Lower leg skin (tissue), 4 donors: ENCODE measurements at regions not wholly inside any gene's neighbourhood (a gene's known extent, or its start where the extent isn't known, plus 50 kb on each side); places are given as distances from the start of the nearest gene placed in this dataset.
"Not testable (repeated sequence)": the region's sequence is repeated elsewhere in the genome, so short reads cannot be mapped to it uniquely, and the experiment has no call there.

Experiments
- DNase-seq, 2 donors: peaks; one replicate each; pipeline ENCODE4 v3.0.0-alpha.2; 2019; ENCODE audit warnings: low spot score in 2 of 2
- H3K4me3 ChIP-seq: fragments of 200-600 bp; sonication (generic); 2 replicates; pipeline ENCODE4 v1.5.1; 2017; ENCODE audit warnings: mild to moderate bottlenecking, low read depth; ENCODE audit not compliant: poor library complexity, severe bottlenecking
- POLR2A ChIP-seq, 2 donors: fragments of 450-650 bp; IDR thresholded peaks; one replicate each; pipeline ENCODE4 v1.6.1; 2016 to 2017; ENCODE audit warnings: antibody characterized with exemption in 2 of 2, mild to moderate bottlenecking in 1 of 2, moderate library complexity in 1 of 2
- WGBS, 2 donors: methylation state at CpG; one replicate each; pipeline ENCODE4 v1.1.5; 2018; 5-methylcytosine and 5-hydroxymethylcytosine counted together
- intact Hi-C: fragments of 100-400 bp; cut with DNase I; formaldehyde crosslinking; loops from one replicate; pipeline ENCODE4 v1.15.0; 2023; ENCODE audit warnings: low total_unique reads
- TF ChIP-seq, protein P1 (sequence below), 3 donors: fragments of 450-650 bp; IDR thresholded peaks; one replicate each; pipeline ENCODE4 v1.5.1; 2016; ENCODE audit warnings: antibody characterized with exemption in 3 of 3, mild to moderate bottlenecking in 3 of 3, moderate library complexity in 2 of 3

DNA sequence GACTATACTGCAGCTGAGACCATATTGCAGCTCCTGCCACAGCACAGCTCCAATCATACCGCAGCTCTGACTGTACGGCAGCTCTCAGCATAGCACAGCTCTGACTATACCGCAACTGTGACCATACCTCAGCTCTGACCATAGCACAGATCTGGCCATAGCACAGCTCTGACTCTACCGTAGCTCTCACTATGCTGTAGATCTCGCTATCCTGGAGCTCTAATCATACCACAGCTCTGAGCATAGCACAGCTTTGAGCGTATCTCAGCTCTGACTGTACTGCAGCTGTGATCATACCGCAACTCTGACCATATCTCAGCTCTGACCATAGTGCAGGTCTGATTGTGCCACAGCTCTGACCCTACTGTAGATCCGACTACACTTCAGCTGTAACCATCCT lies 139.2 kb downstream of the ASMT start:
- WGBS, 2 donors: 91 to 95% methylated on average over 8 of the region's 8 CpGs
- intact Hi-C loops: no loop called here
- H3K4me3 ChIP-seq: no peak overlapping the region
- no peak for DNase-seq
- TF ChIP-seq, protein P1, sequence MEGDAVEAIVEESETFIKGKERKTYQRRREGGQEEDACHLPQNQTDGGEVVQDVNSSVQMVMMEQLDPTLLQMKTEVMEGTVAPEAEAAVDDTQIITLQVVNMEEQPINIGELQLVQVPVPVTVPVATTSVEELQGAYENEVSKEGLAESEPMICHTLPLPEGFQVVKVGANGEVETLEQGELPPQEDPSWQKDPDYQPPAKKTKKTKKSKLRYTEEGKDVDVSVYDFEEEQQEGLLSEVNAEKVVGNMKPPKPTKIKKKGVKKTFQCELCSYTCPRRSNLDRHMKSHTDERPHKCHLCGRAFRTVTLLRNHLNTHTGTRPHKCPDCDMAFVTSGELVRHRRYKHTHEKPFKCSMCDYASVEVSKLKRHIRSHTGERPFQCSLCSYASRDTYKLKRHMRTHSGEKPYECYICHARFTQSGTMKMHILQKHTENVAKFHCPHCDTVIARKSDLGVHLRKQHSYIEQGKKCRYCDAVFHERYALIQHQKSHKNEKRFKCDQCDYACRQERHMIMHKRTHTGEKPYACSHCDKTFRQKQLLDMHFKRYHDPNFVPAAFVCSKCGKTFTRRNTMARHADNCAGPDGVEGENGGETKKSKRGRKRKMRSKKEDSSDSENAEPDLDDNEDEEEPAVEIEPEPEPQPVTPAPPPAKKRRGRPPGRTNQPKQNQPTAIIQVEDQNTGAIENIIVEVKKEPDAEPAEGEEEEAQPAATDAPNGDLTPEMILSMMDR (IDR thresholded peaks at IDR 0.05): no peak
- no peak for TF ChIP-seq POLR2A (IDR thresholded peaks at IDR 0.05)

DNA sequence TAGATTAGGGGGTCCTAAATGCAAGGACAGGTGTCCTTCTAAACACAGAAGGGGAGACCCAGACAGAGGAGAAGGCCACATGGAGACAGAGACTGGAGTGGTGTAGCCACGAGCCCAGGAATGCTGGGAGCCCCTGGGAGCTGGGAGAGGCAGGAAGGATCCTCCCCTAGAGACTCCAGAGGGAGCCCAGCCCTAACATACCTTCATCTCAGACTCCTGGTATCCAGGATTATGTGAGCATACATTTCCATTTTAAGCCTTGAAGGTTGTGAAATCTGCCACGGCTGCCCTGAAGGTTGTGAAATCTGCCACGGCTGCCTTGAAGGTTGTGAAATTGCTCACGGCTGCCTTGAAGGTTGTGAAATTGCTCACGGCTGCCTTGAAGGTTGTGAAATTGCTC lies 148.4 kb downstream of the ASMT start:
- TF ChIP-seq POLR2A (IDR thresholded peaks at IDR 0.05): no peak
- TF ChIP-seq, protein P1 (IDR thresholded peaks at IDR 0.05): no peak
- no peak for DNase-seq
- intact Hi-C loops: no loop called here
- H3K4me3 ChIP-seq: no peak overlapping the region
- 55 to 74% methylated on average over 4 to 5 of the region's 5 CpGs for WGBS, 2 donors

DNA sequence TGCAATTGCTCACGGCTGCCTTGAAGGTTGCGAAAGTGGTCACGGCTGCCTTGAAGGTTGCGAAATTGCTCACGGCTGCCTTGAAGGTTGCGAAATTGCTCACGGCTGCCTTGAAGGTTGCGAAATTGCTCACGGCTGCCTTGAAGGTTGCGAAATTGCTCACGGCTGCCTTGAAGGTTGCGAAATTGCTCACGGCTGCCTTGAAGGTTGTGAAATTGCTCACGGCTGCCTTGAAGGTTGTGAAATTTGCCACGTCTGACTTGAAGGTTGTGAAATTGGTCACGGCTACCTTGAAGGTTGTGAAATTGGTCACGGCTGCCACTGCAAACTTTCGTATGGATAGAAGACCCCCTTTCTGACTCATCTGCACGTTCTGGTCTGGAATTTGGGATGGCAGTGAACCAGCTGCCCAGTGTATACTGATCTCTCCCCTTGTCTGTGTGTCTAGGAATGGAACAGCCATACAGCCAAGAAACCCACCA lies 150.1 kb downstream of the ASMT start:
- intact Hi-C loops, H3K4me3 ChIP-seq, DNase-seq: not testable (repeated sequence)
- WGBS, 2 donors: 40 to 64% methylated on average over 15 to 17 of the region's 19 CpGs

DNA sequence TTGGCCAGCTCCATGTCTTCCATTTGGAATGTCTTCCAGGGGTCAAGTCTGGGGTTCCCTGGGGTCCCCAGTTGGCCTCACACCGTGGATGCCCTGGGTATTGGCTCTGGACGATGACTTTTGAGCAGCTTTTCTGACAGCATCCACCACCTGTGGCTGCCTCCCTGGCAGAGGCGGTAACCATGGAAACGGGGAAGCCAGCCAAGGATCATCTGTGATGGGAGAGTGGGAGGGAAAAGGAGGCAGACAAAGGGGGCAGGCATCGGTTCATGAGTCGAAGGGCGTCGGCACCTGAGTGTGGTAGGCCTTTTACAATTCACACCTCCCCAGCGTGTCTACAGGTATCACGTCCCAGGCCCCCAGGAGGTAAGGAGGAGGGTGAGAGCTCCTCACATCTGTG lies 152.2 kb downstream of the ASMT start:
- intact Hi-C loops: no loop called here
- WGBS, 2 donors: 62 to 73% methylated on average over 10 of the region's 10 CpGs
- no peak for DNase-seq
- no peak overlapping the region for H3K4me3 ChIP-seq
- no peak for TF ChIP-seq POLR2A (IDR thresholded peaks at IDR 0.05)
- TF ChIP-seq, protein P1 (IDR thresholded peaks at IDR 0.05): no peak

DNA sequence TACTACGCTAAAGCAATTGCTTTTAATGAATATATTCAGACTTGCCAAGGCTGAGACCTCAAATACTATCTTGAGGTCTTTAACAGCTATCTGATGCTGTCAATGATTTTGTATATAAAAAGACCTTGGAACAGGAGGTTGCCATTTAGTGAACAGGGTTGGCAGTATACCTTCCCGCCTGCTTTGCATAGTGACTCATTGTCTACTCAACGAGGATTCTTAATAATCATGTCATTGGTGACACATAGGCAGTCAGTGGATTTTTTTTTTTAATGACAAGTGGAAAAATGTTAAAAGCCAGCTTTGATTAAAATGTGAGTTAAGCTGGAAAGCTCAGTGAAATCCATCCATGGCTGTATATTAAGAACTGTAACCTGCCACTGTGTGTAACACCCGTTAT lies 164.0 kb downstream of the ASMT start:
- intact Hi-C loops: no loop called here
- H3K4me3 ChIP-seq: no peak overlapping the region
- no peak for TF ChIP-seq POLR2A (IDR thresholded peaks at IDR 0.05)
- TF ChIP-seq, protein P1 (IDR thresholded peaks at IDR 0.05): no peak
- WGBS, 2 donors: 53 to 64% methylated on average over 4 of the region's 4 CpGs
- DNase-seq: no peak

DNA sequence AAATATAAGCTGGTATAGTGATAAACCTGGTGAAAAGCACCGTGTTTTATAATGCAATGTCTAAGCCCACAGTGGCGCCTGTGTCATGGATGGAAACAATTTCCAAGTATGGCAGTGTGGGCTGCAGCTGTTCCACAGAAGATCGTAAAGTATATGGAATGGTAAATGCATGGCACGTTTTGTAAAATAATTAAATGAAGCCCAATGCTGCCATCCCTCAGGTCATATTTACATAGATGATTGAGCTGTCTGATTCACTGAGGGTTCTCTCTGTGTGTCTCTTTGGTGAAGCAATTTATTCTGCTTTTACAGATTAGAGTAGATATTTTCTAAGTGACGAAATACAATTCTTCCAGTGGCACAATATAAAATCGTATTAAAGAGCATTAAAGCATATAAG lies 164.8 kb downstream of the ASMT start:
- no peak for DNase-seq
- WGBS, 2 donors: 55 to 56% methylated on average over 6 of the region's 6 CpGs
- no peak overlapping the region for H3K4me3 ChIP-seq
- TF ChIP-seq, protein P1 (IDR thresholded peaks at IDR 0.05): no peak
- TF ChIP-seq POLR2A (IDR thresholded peaks at IDR 0.05): no peak
- intact Hi-C loops: no loop called here
